ENCODE measurements at regions not wholly inside any gene's neighbourhood (a gene's known extent, or its start where the extent isn't known, plus 50 kb on each side); places are given as distances from the start of the nearest gene placed in this dataset.

- TF ChIP-seq CTCF (IDR thresholded peaks at IDR 0.05 in 4 of 5, conservative IDR thresholded peaks at IDR 0.05 in 1 of 5) (no peak), POLR2A (IDR thresholded peaks at IDR 0.05) (no peak)
These were observed 71.4 kb upstream of the CDK20 start for GRCh38 chr9:88045686-88046085.
